Kidney epithelial cell (primary cell): ENCODE measurements at regions not wholly inside any gene's neighbourhood (a gene's known extent, or its start where the extent isn't known, plus 50 kb on each side); places are given as distances from the start of the nearest gene placed in this dataset.

ENCODE experiments used
- DNase-seq: peaks from one replicate; pipeline ENCODE4 v3.0.0-alpha.2; 2010; ENCODE audit warnings: low read depth
- H3K27me3 ChIP-seq: 2 replicates; pipeline ENCODE4 v1.6.0; 2011; ENCODE audit warnings: low read length; ENCODE audit not compliant: control insufficient read depth, insufficient read depth
- H3K36me3 ChIP-seq: 2 replicates; pipeline ENCODE4 v1.5.1; 2011; ENCODE audit warnings: low read length; ENCODE audit not compliant: control insufficient read depth, insufficient read depth
- H3K4me3 ChIP-seq: 2 replicates; pipeline ENCODE4 v1.5.1; 2011; ENCODE audit warnings: low read depth, mild to moderate bottlenecking, control low read depth, low read length
- CTCF ChIP-seq: IDR thresholded peaks from 2 replicates; pipeline ENCODE4 v1.5.1; 2011; ENCODE audit warnings: mild to moderate bottlenecking, moderate library complexity, low read length, control low read depth, inconsistent platforms; ENCODE audit not compliant: insufficient read depth, poor library complexity, severe bottlenecking

GRCh38 chr2:15761056-15761455 is 169.4 kb downstream of the DDX1 start:
- DNase-seq, result no peak
- Histone ChIP-seq H3K4me3 (no peak overlapping the region), H3K27me3 (no peaks in the 10 kb centered on the region), H3K36me3 (no peaks in the 10 kb centered on the region)
- no peak for TF ChIP-seq CTCF

GRCh38 chr2:15761910-15762309 is 170.2 kb downstream of the DDX1 start:
- H3K27me3 ChIP-seq, result no peaks in the 10 kb centered on the region

GRCh38 chr2:15762449-15762848 is 170.8 kb downstream of the DDX1 start:
- Histone ChIP-seq H3K36me3 (no peaks in the 10 kb centered on the region), H3K4me3 (no peak overlapping the region), H3K27me3 (no peaks in the 10 kb centered on the region)
- no peak for TF ChIP-seq CTCF
- no peak for DNase-seq

More at GRCh38 chr2:15761910-15762309, 170.2 kb downstream of the DDX1 start:
- Histone ChIP-seq H3K4me3 (no peak overlapping the region), H3K36me3 (no peaks in the 10 kb centered on the region)
- DNase-seq, result no peak
- no peak for TF ChIP-seq CTCF

DNA sequence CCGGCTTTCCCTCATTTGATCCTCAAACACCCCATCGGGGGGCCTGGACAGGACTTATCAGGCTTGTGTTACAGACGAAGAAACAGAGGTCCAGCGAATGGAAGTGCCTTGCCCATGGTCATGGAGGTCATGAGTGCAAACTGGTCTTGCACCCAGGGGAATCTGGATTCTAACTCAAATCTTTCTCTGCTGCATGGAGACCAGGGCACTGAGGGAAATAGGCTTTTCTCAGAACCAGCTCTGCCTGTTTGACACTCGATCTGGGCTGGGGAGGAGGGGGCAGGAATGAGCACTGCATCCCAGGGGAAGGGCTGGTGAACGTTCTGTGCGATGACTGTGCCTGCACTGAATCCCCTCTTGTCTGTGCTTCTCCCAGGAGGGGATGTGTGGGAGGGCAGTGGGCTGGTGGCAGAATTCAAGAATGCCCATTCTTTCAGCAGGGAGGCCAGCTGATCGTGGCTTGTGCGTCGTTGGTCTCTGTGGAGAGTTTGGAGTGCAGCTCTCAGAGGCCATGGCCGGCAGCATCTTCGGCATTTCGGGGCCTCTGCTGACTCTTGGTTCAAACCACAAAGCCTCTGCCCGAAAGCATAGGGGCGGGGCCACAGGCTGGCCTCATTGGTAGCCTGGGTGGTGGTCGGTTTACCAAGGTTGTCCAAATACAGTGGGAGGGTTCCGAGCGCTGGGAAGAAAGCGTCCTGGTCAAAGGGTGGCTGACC is 171.6 kb downstream of the DDX1 start:
- Histone ChIP-seq H3K36me3 (no peaks in the 10 kb centered on the region), H3K27me3 (no peaks in the 10 kb centered on the region), H3K4me3 (no peak overlapping the region)
- no peak for TF ChIP-seq CTCF
- no peak for DNase-seq

GRCh38 chr2:15763822-15764682 is 172.4 kb downstream of the DDX1 start:
- no peak for DNase-seq

More at GRCh38 chr2:15763822-15764682, 172.4 kb downstream of the DDX1 start:
- Histone ChIP-seq H3K4me3 (no peak overlapping the region), H3K27me3 (no peaks in the 10 kb centered on the region), H3K36me3 (no peaks in the 10 kb centered on the region)
- no peak for TF ChIP-seq CTCF
